Midbrain (tissue), 1 donor: ENCODE measurements at regions not wholly inside any gene's neighbourhood (a gene's known extent, or its start where the extent isn't known, plus 50 kb on each side); places are given as distances from the start of the nearest gene placed in this dataset.
"Not testable (repeated sequence)": the region's sequence is repeated elsewhere in the genome, so short reads cannot be mapped to it uniquely, and the experiment has no call there.

Experiments
- DNase-seq: peaks from one replicate; lab custom pipeline; 2025; lab: John Stamatoyannopoulos, UW

DNA sequence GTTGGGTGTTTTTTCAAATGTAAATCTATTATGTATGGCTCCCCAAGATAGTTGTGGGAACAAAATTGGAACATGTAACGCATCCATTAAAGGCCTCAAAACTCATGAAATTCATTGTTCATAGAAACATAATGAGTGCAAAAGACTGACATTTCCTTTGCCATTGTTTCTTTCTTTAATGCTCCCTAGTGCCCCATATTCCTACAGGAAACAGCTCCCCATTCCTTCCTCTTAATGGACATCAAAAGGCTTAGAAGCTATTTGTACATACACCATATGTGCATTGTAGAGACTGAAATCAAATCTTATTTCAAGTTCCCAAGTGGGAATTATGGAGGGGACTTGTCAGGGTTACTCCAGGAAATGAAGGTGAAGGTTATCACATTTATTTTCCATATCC is 139.1 kb downstream of the AHR start:
- DNase-seq = no peak

DNA sequence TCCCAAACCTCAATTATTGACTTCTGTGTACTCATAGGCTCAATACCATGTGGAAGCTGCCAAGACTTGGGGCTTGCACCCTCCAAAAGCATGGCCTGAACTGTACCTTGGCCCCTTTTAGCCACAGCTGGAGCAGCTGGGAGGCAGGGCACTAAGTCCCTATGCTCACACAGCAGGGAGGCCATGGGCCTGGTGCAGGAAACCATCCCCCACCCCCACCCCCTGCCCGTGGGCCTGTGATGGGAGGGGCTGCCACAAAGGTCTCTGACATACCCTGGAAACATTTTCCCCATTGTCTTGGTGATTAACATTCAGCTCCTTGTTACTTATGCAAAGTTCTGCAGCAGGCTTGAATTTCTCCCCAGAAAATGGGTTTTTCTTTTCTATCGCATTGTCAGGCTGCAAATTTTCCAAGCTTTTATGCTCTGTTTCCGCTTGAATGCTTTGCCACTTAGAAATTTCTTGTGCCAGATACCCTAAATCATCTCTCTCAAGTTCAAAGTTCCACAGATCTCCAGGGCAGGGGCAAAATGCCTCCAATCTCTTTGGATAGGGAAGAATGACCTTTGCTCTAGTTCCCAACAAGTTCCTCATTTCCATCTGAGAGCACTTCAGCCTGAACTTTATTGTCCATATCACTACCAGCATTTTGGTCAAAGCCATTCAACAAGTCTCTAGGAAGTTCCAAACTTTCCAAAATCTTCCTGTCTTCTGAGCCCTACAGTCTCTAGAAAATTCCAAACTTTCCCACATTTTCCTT is 141.8 kb downstream of the AHR start:
- DNase-seq = not testable (repeated sequence)

DNA sequence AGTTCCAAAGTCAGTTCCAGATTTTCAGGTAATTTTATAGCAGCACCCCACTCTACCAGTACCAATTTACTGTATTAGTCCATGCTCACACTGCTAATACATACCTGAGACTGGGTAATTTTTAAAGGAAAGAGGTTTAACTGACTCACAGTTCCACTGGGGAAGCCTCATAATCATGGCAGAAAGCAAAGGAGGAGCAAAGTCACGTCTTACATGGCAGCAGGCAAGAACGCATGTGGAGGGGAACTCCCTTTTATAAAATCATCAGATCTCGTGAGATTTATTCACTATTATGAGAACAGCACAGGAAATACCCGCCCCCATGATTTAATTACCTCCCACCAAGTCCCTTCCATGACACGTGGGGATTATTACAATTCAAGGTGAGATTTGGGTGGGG is 142.4 kb downstream of the AHR start:
- no peak for DNase-seq

DNA sequence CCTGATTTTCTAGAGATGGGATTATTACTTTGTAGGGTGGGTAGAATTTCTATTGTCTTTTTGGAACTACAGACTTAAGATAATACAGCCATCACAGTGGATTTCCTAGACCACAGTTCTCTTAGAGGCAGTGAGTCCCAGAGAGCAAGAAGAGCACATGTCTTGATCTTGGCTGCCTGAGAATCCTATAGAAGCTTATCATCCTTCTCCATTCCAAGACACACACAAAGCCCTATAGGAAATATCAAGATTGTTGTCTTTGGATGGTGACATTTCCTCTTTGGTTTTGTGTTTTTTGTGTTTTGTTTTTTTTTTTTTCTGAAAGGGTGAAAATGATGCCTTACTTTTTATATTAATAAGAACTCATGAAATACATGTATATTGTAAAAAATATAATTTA is 143.1 kb downstream of the AHR start:
- no peak for DNase-seq

DNA sequence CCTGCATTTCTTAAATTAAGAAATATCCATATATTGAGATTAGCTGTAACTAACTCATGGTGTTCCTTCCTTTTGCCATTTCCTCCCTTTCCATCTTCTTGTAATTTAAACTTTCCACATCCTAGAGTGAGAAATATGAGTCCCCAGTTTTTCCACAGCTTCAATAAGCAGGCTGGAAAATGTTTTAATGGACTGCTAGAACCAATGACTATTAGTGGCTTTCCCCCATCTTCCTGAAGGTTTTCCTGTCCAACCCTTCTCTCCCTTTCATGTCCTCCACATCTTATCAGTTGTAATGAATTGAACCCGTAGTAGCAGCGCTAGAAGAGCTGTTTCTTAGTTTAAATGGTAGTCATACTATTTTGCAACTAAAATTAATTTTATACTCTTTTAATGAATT is 145.7 kb downstream of the AHR start:
- no peak for DNase-seq

DNA sequence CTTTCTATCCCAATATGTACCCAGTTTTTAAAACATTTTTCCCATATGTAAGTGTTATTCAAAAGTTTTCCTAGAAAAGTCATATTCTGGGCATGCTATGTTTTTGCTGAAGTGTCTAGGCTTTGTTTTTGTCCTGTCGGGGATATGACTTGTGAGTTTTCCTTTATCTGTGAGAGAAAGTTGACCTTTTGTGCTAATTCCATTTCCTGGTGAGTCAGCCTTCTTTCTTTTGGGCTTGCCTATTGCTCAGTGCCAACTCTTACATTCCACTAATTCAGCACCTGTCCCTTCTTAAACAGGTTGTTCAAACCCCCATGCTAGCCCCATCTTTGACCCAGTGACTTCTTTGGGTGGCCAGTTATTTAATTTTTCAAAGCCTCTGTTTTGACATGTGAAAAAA is 146.2 kb downstream of the AHR start:
- DNase-seq = no peak

DNA sequence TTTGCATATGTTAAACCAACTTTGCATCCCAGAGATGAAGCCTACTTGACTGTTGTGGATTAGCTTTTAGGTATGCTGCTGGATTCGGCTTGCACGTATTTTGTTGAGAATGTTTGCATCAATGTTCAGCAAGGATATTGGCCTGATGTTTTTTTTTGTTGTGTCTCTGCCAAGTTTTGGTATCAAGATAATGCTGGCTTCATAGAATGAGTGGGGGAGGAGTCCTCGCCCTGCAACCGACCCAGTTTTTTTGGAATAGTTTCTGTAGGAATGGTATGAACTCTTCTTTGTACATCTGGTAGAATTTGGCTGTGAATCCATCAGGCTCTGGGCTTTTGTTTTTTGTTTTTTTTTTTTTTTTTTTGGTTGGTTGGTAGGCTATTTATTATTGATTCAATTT is 147.9 kb downstream of the AHR start:
- DNase-seq = no peak

DNA sequence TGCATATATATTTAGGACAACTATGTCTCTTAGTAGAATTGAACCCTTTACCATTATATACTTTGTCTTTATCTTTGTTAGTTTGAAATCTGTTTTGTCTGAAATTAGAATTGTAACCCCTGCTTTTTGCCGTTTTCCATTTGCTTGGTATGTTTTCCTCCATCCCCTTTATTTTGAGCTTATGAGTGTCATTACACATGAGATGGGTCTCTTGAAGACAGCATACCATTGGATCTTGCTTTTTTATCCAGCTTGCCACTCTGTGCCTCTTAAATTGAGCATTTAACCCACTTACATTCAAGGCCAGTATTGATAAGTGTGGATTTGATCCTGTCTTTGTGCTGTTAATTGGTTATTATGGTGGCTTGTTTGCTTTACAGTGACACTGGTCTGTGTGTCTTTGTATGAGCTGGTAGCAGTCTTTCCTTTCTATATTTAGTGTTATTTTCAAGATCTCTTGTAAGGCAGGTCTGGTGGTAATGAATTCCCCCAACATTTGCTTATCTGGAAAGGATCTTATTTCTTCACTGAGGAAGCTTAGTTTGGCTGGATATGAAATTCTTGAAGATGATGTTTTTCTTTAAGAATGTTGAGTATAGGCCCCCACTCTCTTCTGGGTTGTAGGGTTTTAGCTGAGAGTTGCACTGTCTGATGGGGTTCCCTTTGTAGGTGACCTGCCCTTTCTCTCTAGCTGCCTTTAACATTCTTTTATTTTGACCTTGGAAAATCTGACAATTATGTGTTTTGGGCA is 149.5 kb downstream of the AHR start:
- DNase-seq = no peak

DNA sequence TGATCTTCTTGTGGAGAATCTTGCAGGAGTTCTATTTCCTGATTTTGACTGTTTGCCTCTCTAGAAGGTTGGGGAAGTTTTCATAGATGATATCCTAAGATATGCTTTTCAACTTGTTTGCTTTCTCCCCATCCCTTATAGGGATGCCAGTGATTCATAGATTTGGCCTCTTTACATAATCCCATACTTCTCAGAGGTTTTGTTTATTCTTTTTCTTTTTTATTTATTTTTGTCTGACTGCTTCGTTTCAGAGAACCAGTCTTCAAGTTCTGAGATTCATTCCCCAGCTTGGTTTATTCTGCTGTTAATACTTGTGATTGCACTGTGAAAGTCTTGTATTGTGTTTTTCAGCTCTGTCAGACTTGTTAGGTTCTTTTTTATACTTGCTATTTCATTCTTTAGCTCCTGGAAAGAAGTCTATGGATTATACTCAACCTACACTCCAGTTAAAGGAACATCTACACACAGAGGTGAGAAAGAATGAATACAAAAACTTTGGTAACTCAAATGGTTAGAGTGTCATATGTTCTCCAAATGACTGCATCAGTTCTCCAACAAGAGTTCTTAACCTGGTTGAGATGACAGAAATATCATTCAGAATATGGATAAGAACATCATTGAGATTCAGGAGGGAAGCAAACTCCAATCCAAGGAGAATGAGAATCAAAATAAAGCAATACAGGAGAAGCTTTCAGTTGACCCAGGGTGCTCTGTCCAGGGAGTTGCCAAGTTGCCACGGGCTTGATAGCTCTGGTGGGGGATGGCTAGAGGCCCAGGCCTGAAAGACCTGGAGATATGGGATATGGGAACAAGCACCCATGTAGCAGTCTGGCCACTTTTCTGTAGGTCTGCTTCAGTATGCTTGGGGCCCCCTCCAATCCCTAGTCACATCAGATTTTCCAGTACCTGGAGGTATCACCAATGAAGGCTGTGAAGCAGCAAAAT is 150.3 kb downstream of the AHR start:
- DNase-seq = no peak

DNA sequence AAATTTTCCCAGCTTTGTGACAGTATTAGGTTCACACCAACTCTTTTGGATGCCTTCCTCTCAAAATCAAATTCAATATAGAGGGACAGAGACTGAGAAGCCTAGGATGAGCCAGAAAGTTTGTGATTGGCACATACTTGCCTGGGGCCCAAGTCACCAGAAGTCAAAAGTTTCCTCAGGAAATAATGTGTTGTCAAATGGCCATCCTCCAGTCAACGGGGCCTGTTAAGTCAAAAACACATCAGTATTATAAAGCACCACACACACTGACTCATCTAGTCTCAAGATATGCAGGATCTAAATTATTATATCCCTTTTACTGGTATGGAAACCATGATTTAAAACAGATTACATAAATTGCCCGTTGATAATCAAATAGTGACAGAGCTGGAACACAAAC is 158.1 kb downstream of the AHR start:
- DNase-seq = no peak

DNA sequence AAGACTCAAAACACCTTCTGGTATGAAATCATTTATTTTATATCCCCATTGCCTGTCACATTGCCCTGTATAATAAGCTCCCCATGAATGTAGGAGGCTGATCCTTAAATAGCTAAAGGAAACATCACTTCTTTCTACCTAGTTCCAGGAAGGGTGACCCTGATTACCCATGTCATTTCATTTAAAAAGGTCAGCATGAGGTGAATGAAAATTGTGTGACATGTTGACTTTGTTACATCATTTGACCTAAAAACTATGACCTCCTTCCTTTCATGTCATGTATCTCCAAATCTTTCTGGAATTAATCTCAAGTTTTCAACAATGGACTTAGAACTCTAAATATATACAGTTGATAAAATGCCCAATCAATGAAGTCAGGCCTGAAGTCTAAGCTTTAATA is 161.5 kb downstream of the AHR start:
- DNase-seq = no peak

DNA sequence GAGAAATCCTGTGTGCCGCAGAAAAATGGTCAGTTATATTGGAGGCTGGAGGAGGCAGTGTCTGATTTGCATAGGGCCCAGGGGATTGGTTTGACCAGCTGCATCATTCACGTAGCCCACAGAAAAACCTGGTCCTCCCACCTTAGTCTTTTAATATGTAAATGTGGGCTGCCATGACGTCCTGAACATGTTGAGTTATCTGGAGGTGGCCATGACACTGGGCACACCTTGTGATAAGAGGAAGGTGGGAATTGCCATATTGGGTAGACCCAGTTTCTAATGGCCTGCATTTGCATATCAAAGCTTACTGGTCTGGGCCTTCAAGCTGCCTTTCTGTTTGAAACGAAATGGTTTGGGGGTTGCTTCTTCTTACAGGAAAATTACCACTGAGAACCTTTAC is 162.2 kb downstream of the AHR start:
- DNase-seq = no peak

DNA sequence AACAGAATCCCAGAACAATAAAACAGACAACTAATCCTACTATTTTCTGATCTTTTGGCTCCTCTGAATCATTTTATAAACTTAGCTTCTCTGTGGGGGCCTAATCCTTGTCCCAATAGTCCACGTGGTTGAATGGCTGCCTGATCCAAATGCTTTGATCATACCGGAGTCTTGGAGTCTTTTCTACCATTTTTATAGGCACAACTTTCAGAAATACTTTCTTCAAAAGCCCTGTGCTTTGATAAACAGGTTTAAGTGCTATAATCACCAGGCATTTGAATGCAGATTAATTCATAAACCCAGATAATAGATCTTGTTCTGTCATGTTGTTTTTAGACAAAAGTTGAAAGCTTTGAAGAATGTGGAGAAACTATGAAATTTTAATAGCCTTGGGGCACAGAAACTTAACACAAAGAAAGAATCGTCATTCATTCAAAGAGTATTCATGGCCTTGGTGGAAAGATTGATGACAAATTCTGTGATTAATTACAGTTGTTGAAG is 163.7 kb downstream of the AHR start:
- DNase-seq = no peak

DNA sequence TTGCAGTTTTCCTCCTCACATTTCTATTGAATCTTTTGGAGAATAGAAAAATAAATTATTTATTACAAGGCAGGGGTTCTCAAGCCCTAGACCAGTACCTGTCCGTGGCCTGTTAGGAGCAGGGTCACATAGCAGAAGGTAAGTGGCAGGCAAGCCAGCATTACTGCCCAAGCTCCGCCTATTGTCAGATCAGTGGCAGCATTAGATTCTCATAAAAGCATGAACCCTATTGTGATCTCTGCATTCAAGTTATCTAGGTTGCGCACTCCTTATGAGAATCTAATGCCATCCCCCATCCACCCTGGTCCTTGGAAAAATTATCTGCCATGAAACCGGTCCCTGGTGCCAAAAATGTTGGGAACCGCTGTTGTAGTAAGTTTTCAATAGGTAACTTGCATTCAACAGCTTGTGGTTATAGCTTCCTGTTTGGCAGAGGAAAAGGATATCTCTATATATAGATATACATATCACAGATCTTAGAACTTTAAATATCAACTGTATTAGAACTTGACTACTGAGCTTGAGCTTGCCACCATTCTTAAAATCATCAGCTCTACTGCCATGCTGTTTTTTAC is 165.1 kb downstream of the AHR start:
- DNase-seq = no peak

DNA sequence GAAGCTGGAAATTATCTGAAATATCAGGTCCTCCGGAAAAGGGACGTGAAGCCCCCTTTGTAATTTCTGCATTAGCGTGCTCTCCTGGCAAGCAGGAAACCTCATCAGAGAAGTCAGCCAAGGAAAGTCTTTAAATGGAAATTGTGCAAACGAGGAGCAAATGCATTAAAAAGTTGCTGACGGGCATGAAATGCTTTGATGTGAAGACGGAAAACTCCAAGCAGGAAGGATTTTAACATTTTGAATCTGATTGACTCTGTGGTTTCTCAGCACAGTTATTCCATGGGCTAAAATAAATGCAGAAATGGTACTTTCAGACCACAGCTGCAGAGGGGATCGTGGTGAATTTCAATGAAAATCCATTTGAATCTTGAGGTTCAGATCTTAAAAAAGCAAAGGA is 167.8 kb downstream of the AHR start:
- no peak for DNase-seq

DNA sequence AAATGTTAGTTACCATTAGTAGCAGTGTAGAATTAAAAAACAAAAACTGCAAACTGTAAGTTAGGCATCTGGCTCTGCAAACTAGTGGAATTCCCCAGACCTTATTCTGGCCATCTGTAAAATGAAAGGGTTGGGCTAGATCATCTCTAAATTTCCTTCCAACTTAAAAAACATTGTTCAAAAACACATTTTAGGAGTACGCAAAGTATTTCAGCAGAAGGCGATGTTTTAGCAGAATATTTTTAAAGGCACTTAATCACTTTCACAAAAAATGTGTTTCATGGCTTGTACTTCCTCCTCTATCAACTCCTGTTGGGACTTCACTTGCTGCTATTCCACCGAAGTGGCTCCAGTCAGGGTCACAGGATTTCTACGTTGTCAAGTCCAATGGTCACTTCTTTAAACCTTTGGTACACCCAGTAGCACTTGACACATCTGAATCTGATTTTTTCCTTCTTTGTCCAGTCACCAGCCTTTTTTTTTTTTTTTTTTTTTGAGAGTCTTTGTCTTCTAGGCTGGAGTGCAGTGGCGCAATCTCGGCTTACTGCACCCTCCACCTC is 169.0 kb downstream of the AHR start:
- no peak for DNase-seq

DNA sequence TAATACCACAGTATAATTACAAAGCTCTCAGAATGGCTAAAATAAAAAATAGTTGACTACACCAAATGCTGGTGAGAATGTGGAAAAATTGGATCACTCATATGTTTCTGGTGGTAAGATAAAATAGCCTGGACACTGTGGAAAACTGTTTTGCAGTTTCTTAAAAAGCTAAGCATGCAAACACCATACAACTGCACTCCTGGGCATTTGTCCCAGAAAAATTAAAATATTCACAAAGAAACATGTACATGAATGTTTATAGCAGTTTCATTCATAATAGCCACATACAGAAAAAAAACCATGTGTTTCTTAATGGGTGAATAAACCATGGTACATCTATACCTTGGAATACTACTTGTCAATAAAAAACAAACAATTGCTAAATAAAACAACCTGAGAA is 172.9 kb downstream of the AHR start:
- DNase-seq = no peak

DNA sequence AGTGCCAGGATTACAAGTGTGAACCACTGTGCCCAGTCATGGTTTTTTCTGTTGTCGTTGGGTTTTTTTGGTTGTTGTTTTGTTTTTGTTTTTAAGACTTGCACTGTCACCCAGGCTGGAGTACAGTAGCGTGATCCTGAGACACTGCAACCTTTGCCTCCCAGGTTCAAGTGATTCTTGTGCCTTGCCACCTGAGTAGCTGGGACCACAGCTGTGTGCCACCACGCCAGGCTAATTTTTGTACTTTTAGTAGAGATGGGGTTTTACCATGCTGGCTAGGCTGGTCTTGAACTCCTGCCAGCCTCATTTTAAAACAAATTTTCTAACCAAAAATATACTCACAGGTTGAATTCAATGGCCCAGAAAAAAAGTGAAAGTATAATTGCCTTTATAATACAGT is 174.1 kb downstream of the AHR start:
- no peak for DNase-seq

DNA sequence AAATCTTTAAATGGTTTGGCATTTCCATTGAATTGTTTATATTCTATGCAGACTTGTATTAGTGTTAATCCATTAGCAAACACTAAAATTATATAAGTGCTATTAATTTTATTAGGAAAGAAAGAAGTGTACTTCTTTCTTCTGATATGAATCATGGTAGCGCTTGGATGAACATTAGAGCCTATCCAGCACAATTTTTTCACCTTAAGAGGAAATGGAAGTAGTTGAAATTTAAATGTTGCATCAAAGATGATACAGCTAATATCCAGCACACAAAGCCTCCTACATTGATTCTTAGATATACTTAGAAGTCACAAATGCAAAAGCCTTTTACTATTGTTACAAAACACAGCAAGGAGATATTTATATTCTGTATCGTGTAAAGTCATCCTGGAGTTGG is 174.5 kb downstream of the AHR start:
- DNase-seq = no peak

DNA sequence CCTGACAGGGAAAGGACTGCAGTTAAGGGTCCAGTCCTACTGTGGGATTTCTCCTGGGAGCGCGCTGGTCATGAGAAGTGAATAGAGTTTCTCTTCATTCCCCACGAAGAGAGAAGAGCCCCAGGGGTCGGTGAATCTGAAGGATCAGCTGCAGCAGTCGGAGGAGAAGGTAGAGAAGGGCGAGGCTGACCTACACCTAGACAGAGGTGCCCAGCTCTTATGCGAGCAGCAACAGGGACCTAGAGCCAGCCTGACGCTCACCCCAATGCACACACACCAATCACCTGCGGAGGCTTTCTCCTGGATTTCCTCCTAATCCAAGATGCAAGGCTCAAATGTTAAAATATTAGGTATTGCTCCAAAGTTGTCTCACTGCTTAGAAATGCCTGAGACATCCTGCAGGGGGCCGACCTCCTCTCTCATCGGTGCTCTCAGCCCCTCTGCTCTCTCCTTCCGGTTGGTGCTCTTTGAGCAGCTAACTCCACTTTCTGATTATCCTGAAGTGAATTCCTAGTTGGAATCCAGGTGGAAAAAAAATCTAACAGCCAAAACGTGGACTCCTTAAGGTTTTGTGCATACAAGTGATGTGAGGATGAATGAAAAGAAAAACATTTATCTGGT is 176.4 kb downstream of the AHR start:
- DNase-seq = no peak

DNA sequence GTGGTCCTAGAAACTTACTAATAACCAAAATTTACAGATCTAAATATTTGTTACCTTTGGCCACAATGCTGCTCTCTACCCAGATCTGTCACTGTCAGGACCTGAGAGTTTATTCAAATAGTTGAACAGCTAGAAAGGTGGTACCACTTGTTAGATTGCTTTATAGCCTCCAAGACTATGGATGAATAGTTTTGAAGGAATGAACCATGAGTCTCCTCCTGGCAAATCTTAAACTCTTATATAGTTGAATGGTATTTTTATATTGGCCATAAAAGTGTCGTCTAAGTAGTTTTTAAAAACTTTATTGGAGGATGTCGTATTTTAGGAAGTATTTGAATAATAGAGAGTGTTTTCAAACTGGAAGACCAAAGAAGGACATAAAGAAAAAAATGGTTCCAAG is 178.7 kb downstream of the AHR start:
- no peak for DNase-seq
